Loucy (cell line): ENCODE measurements at regions not wholly inside any gene's neighbourhood (a gene's known extent, or its start where the extent isn't known, plus 50 kb on each side); places are given as distances from the start of the nearest gene placed in this dataset.
"Not testable (repeated sequence)": the region's sequence is repeated elsewhere in the genome, so short reads cannot be mapped to it uniquely, and the experiment has no call there.

ENCODE experiments used
- H2AFZ ChIP-seq: fragments of 200-600 bp; sonication (generic); 2 replicates; pipeline ENCODE4 v1.6.0; 2016; ENCODE audit warnings: antibody characterized with exemption, mild to moderate bottlenecking, low read length, moderate library complexity
- H3F3A ChIP-seq: fragments of 200-600 bp; 2 replicates; pipeline ENCODE4 v1.6.0; 2016; ENCODE audit warnings: antibody characterized with exemption, low read depth, mild to moderate bottlenecking
- H3K27me3 ChIP-seq: fragments of 200-600 bp; sonication (generic); 2 replicates; pipeline ENCODE4 v1.6.1; 2014; ENCODE audit warnings: low read length, mild to moderate bottlenecking; ENCODE audit not compliant: insufficient read depth, poor library complexity, severe bottlenecking
- H3K36me3 ChIP-seq: fragments of 200-600 bp; sonication (generic); 2 replicates; pipeline ENCODE4 v1.6.1; 2016; ENCODE audit warnings: low read length; ENCODE audit not compliant: insufficient read depth
- H3K4me1 ChIP-seq: fragments of 200-600 bp; sonication (generic); 2 replicates; pipeline ENCODE4 v1.5.1; 2014; ENCODE audit warnings: low read length, mild to moderate bottlenecking; ENCODE audit not compliant: insufficient read depth, poor library complexity, severe bottlenecking
- H3K4me2 ChIP-seq: fragments of 200-600 bp; sonication (generic); 2 replicates; pipeline ENCODE4 v1.6.0; 2014; ENCODE audit warnings: antibody characterized with exemption, low read length, low read depth, mild to moderate bottlenecking; ENCODE audit not compliant: poor library complexity, severe bottlenecking
- H3K4me3 ChIP-seq: fragments of 200-600 bp; sonication (generic); 2 replicates; pipeline ENCODE4 v1.5.1; 2014; ENCODE audit warnings: low read length, mild to moderate bottlenecking, mixed read lengths; ENCODE audit not compliant: poor library complexity, severe bottlenecking
- H3K79me2 ChIP-seq: fragments of 200-600 bp; sonication (generic); 2 replicates; pipeline ENCODE4 v1.6.1; 2014; ENCODE audit warnings: low read length; ENCODE audit not compliant: insufficient read depth
- H3K9ac ChIP-seq: fragments of 200-600 bp; sonication (generic); 2 replicates; pipeline ENCODE4 v1.6.0; 2014; ENCODE audit warnings: mild to moderate bottlenecking, low read depth, low read length, moderate library complexity; ENCODE audit not compliant: poor library complexity, severe bottlenecking
- H3K9me2 ChIP-seq: fragments of 200-600 bp; sonication (generic); replicated peaks from 2 replicates; pipeline ENCODE4 v1.6.1; 2016; ENCODE audit warnings: low read depth, low read length, mixed read lengths
- H3K9me3 ChIP-seq: fragments of 200-600 bp; sonication (generic); 2 replicates; pipeline ENCODE4 v1.6.1; 2014; ENCODE audit warnings: mild to moderate bottlenecking, antibody characterized with exemption, low read length, low read depth; ENCODE audit not compliant: insufficient read depth
- H4K20me1 ChIP-seq: fragments of 200-600 bp; sonication (generic); 2 replicates; pipeline ENCODE4 v1.6.0; 2014; ENCODE audit warnings: antibody characterized with exemption, low read length, mild to moderate bottlenecking; ENCODE audit not compliant: insufficient read depth, poor library complexity, severe bottlenecking
- CTCF ChIP-seq: fragments of 200-600 bp; sonication (generic); conservative IDR thresholded peaks from 2 replicates; pipeline ENCODE4 v1.5.1; 2014; ENCODE audit warnings: mild to moderate bottlenecking, antibody characterized with exemption, low read length
- EZH2phosphoT487 ChIP-seq: fragments of 200-600 bp; IDR thresholded peaks from 2 replicates; pipeline ENCODE4 v1.6.1; 2018; ENCODE audit warnings: antibody characterized with exemption, mild to moderate bottlenecking, moderate library complexity, borderline replicate concordance

- Histone ChIP-seq H3K4me3 (no peak overlapping the region), H4K20me1 (no peaks in the 10 kb centered on the region), H3K9ac (no peak overlapping the region), H3K36me3 (no peaks in the 10 kb centered on the region), H3K9me2 (no peaks in the 10 kb centered on the region), H3F3A (no peaks in the 10 kb centered on the region), H3K79me2 (no peaks in the 10 kb centered on the region), H3K4me1 (no peaks in the 10 kb centered on the region), H3K9me3 (peaks cover 3% of the 10 kb centered on the region; the same call in 1 of the 2 replicates), H2AFZ (no peak overlapping the region), H3K27me3 (no peaks in the 10 kb centered on the region), H3K4me2 (no peak overlapping the region)
- TF ChIP-seq EZH2phosphoT487 = no peak
- TF ChIP-seq CTCF = no peak
Measured at GRCh38 chr2:239797316-239797715, 227.8 kb downstream of the NDUFA10 start.

- H3K4me3 ChIP-seq, H3K9ac ChIP-seq, H4K20me1 ChIP-seq, H2AFZ ChIP-seq, H3F3A ChIP-seq, H3K27me3 ChIP-seq, H3K9me2 ChIP-seq, H3K9me3 ChIP-seq, H3K36me3 ChIP-seq, H3K79me2 ChIP-seq, H3K4me2 ChIP-seq, H3K4me1 ChIP-seq: not testable (repeated sequence)
Measured at GRCh38 chr2:239795761-239796160, 229.4 kb downstream of the NDUFA10 start.

- Histone ChIP-seq H3K36me3 (no peaks in the 10 kb centered on the region), H3K4me1 (no peaks in the 10 kb centered on the region), H3K4me3 (no peak overlapping the region), H3F3A (no peaks in the 10 kb centered on the region), H4K20me1 (no peaks in the 10 kb centered on the region), H3K9me2 (no peaks in the 10 kb centered on the region), H3K27me3 (no peaks in the 10 kb centered on the region), H3K9me3 (no peaks in the 10 kb centered on the region; the same call in 1 of the 2 replicates), H3K9ac (no peak overlapping the region), H3K4me2 (no peak overlapping the region), H3K79me2 (no peaks in the 10 kb centered on the region), H2AFZ (no peak overlapping the region)
- TF ChIP-seq CTCF (no peak), EZH2phosphoT487 (no peak)
Measured at GRCh38 chr2:239793836-239794235, 231.3 kb downstream of the NDUFA10 start.

GRCh38 chr2:239793086-239793485 is 232.1 kb downstream of the NDUFA10 start:
- TF ChIP-seq CTCF = no peak
- TF ChIP-seq EZH2phosphoT487 = no peak
- H3K9me2 ChIP-seq = no peaks in the 10 kb centered on the region
- H3K4me2 ChIP-seq = no peak overlapping the region
- H2AFZ ChIP-seq = no peak overlapping the region
- H3K4me3 ChIP-seq = no peak overlapping the region
- no peaks in the 10 kb centered on the region for H4K20me1 ChIP-seq
- no peaks in the 10 kb centered on the region for H3K27me3 ChIP-seq
- no peak overlapping the region for H3K9ac ChIP-seq
- no peaks in the 10 kb centered on the region for H3K4me1 ChIP-seq
- no peaks in the 10 kb centered on the region for H3K36me3 ChIP-seq
- no peaks in the 10 kb centered on the region for H3K9me3 ChIP-seq
- H3K79me2 ChIP-seq = no peaks in the 10 kb centered on the region
- no peaks in the 10 kb centered on the region for H3F3A ChIP-seq
